ENCODE measurements at regions not wholly inside any gene's neighbourhood (a gene's known extent, or its start where the extent isn't known, plus 50 kb on each side); places are given as distances from the start of the nearest gene placed in this dataset.

DNA sequence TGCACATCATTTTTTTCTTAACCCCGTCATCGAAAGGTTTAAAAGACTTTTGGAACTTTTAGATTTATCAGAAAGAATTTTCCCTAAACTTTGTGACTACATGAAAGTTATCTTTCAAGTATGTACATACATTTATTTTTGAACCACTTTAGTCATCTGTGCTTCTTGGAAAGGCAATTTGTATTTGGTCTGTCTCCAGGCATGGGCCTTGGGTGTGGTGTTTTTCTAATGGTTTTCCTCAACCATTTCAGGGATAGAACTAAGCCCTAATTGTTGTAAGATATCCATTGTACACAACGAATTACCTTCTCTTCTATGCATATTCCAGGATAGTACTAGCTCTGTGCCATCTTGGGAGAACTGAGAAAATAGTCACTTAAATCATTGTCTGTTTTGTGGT, 191.5 kb upstream of the RPL34 start:
- Histone ChIP-seq H3K27me3 (no peaks in the 10 kb centered on the region), H3K9me3 (ENCODE audit: low read depth) (no peaks in the 10 kb centered on the region), H3K36me3 (no peaks in the 10 kb centered on the region), H3K4me3 (no peak overlapping the region), H3K4me1 (ENCODE audit: low read depth) (peaks cover 10% of the 10 kb centered on the region), H3K27ac (no peak overlapping the region)
- DNase-seq (ENCODE audit: low read depth in 1 of 2, low spot score in 1 of 2) = no peak
- TF ChIP-seq, protein P1, sequence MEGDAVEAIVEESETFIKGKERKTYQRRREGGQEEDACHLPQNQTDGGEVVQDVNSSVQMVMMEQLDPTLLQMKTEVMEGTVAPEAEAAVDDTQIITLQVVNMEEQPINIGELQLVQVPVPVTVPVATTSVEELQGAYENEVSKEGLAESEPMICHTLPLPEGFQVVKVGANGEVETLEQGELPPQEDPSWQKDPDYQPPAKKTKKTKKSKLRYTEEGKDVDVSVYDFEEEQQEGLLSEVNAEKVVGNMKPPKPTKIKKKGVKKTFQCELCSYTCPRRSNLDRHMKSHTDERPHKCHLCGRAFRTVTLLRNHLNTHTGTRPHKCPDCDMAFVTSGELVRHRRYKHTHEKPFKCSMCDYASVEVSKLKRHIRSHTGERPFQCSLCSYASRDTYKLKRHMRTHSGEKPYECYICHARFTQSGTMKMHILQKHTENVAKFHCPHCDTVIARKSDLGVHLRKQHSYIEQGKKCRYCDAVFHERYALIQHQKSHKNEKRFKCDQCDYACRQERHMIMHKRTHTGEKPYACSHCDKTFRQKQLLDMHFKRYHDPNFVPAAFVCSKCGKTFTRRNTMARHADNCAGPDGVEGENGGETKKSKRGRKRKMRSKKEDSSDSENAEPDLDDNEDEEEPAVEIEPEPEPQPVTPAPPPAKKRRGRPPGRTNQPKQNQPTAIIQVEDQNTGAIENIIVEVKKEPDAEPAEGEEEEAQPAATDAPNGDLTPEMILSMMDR (IDR thresholded peaks at IDR 0.05; ENCODE audit: low read depth, low read length) = no peak

DNA sequence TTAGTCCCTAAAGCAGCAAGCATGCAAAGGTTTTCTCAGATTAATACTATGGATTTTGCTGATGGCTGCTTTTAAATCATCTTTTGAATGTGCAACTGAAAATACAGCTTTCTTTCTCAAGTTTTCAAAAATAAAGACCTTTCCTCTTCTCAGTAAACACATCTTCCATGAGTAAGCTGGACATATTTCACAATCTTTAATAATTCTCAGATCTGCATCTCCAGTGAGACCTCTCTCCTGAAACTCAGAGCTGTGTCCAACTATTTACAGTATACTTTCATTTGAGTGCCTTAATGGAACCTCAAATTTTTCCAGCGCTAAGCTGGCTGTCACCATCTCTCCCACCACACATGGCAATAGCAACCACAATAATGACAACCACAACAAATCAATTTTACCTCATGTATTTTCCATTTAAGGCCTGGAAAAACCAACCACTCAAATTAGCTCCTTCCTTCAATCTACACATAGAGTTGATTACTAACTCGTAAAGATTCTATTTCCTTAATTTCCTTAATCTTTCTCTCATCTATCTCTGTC, 192.4 kb upstream of the RPL34 start:
- H3K4me1 ChIP-seq (ENCODE audit: low read depth) = peaks cover 10% of the 10 kb centered on the region
- H3K4me3 ChIP-seq = no peak overlapping the region
- H3K27me3 ChIP-seq = no peaks in the 10 kb centered on the region
- DNase-seq (ENCODE audit: low read depth in 1 of 2, low spot score in 1 of 2) = no peak
- no peaks in the 10 kb centered on the region for H3K9me3 ChIP-seq (ENCODE audit: low read depth)
- H3K36me3 ChIP-seq = no peaks in the 10 kb centered on the region
- TF ChIP-seq, protein P1 (IDR thresholded peaks at IDR 0.05; ENCODE audit: low read depth, low read length) = no peak
- no peak overlapping the region for H3K27ac ChIP-seq

DNA sequence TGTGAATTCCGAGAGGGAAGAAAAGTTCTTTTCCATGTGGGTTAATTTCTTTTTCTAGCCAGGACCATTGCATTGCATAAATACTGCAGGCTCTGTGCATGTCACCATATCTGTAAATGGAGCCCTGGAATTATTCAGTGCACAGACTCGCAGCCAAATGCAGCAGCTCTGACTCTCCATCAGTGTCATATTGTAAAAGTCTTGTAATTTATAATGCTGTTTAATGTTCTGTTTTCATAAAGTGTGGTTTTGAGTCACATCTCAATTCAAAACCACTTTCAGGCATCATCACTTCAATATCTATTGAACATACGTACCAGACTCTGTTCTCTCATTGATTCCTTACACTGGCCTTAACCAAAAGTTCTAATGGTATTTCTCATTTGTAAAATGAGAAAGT, 193.9 kb upstream of the RPL34 start:
- TF ChIP-seq, protein P1 (IDR thresholded peaks at IDR 0.05; ENCODE audit: low read depth, low read length) = no peak
- Histone ChIP-seq H3K4me3 (no peak overlapping the region), H3K4me1 (ENCODE audit: low read depth) (peaks cover 10% of the 10 kb centered on the region), H3K36me3 (no peaks in the 10 kb centered on the region), H3K9me3 (ENCODE audit: low read depth) (no peaks in the 10 kb centered on the region), H3K27me3 (no peaks in the 10 kb centered on the region), H3K27ac (no peak overlapping the region)
- DNase-seq (ENCODE audit: low read depth in 1 of 2, low spot score in 1 of 2) = peak in 1 of 2 donors; percentile 3

DNA sequence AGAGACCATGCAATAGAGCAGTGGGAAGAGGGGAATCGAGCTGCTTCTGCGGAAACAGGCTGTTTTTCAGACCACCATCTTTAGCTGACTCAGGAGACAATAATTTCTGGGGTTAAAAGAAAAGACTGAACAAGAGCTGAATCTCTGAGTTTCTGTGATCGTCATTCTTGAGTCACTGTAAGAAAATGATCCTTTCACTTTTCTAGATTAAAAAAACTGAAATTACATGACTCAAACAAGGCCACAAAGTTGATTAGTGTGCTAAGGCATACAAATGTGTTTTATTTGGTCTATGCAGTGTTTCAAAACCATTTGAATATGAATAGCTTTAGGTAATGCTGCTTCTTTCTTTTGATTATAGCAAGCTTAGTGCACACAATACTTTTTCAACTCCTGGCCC, 194.4 kb upstream of the RPL34 start:
- Histone ChIP-seq H3K36me3 (no peaks in the 10 kb centered on the region), H3K27me3 (no peaks in the 10 kb centered on the region), H3K4me3 (no peak overlapping the region), H3K27ac (no peak overlapping the region), H3K9me3 (ENCODE audit: low read depth) (no peaks in the 10 kb centered on the region), H3K4me1 (ENCODE audit: low read depth) (peaks cover 10% of the 10 kb centered on the region)
- TF ChIP-seq, protein P1 (IDR thresholded peaks at IDR 0.05; ENCODE audit: low read depth, low read length) = no peak
- DNase-seq (ENCODE audit: low read depth in 1 of 2, low spot score in 1 of 2) = peak in 1 of 2 donors; percentile 20

DNA sequence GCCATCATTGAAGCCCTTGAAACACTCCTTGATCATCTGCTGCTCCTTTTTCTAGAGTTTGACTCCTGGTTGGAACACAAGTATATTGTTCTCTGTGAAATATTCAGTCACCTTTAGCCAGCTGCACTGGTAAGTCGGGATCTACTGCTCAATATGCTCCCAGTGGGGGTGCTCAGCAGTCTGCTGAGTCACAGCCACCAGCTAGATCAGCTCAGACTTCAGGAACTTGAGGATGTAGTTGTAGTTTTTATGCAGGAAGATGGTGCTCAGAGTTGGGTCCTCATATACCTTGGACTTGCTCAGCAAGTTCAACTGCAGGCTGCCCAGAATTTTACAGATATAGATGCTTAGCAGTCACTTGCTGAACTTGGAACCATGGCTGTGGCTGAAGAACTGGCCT, 202.5 kb upstream of the RPL34 start:
- Histone ChIP-seq H3K36me3 (no peaks in the 10 kb centered on the region), H3K27me3 (no peaks in the 10 kb centered on the region), H3K9me3 (ENCODE audit: low read depth) (no peaks in the 10 kb centered on the region), H3K4me3 (no peak overlapping the region), H3K27ac (no peak overlapping the region), H3K4me1 (ENCODE audit: low read depth) (no peaks in the 10 kb centered on the region)
- no peak for DNase-seq (ENCODE audit: low read depth in 1 of 2, low spot score in 1 of 2)
- TF ChIP-seq, protein P1 (IDR thresholded peaks at IDR 0.05; ENCODE audit: low read depth, low read length) = no peak

DNA sequence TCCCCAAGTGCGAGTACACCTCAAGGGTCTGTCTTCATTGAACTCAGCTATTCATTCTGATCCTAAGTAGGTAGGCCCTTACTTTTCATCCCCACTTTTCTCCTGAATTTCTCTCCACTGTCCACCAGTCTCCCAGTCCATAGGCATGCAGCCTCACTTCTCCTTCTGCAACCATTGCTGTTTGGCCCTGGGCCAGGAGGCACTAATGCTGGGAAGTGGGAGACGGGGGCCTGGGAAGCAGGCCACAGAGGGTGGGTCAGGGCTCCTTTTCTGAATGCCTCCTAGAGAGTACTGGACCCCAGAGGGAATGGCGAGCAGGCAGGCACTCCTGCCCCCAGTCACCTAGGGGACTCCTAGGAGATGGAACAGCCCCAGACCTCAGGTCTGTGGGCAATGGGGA, 203.5 kb upstream of the RPL34 start:
- no peak overlapping the region for H3K27ac ChIP-seq
- TF ChIP-seq, protein P1 (IDR thresholded peaks at IDR 0.05; ENCODE audit: low read depth, low read length) = no peak

More for the DNA sequence above, 203.5 kb upstream of the RPL34 start:
- Histone ChIP-seq H3K27me3 (no peaks in the 10 kb centered on the region), H3K36me3 (no peaks in the 10 kb centered on the region), H3K4me3 (no peak overlapping the region), H3K4me1 (ENCODE audit: low read depth) (no peaks in the 10 kb centered on the region), H3K9me3 (ENCODE audit: low read depth) (no peaks in the 10 kb centered on the region)
- no peak for DNase-seq (ENCODE audit: low read depth in 1 of 2, low spot score in 1 of 2)

Measured in cardiac muscle cell (in vitro differentiated cells and primary cell).